C4-2B (cell line): ENCODE measurements at regions not wholly inside any gene's neighbourhood (a gene's known extent, or its start where the extent isn't known, plus 50 kb on each side); places are given as distances from the start of the nearest gene placed in this dataset.

Source experiments
- H3K27ac ChIP-seq: fragments of 450-650 bp; 2 replicates; pipeline ENCODE4 v1.5.1; 2017
- CTCF ChIP-seq: fragments of 450-650 bp; conservative IDR thresholded peaks from 2 replicates; pipeline ENCODE4 v1.5.1; 2017; ENCODE audit warnings: mild to moderate bottlenecking
- ZFX ChIP-seq: fragments of 450-650 bp; IDR thresholded peaks from 2 replicates; pipeline ENCODE4 v1.6.1; 2017

- H3K27ac ChIP-seq = no peak overlapping the region
- TF ChIP-seq ZFX (no peak), CTCF (no peak)
Observed at GRCh38 chr10:9786101-9786500, 1231.6 kb upstream of the CELF2 start.

GRCh38 chr10:9786576-9786975 lies 1231.1 kb upstream of the CELF2 start:
- H3K27ac ChIP-seq = no peak overlapping the region
- TF ChIP-seq ZFX (no peak), CTCF (no peak)

GRCh38 chr10:9789996-9790395 lies 1227.7 kb upstream of the CELF2 start:
- no peak overlapping the region for H3K27ac ChIP-seq
- TF ChIP-seq ZFX (no peak), CTCF (no peak)

- H3K27ac ChIP-seq = no peak overlapping the region
- TF ChIP-seq ZFX (no peak), CTCF (no peak)
Observed at GRCh38 chr10:9792181-9792580, 1225.5 kb upstream of the CELF2 start.

GRCh38 chr10:9796564-9796963 lies 1221.1 kb upstream of the CELF2 start:
- no peak overlapping the region for H3K27ac ChIP-seq
- TF ChIP-seq ZFX (no peak), CTCF (no peak)

- no peak for TF ChIP-seq CTCF
- no peak for TF ChIP-seq ZFX
- H3K27ac ChIP-seq = no peak overlapping the region
Observed at GRCh38 chr10:9800011-9800410, 1217.7 kb upstream of the CELF2 start.

GRCh38 chr10:9800571-9800970 lies 1217.1 kb upstream of the CELF2 start:
- TF ChIP-seq ZFX (no peak), CTCF (no peak)
- no peak overlapping the region for H3K27ac ChIP-seq
